Stomach (tissue), 8 donors: ENCODE measurements at regions not wholly inside any gene's neighbourhood (a gene's known extent, or its start where the extent isn't known, plus 50 kb on each side); places are given as distances from the start of the nearest gene placed in this dataset.
A peak's percentile ranks its signal among the peaks of the same experiment; 100 is the strongest.

ENCODE experiments used
- DNase-seq, 2 donors: peaks; one replicate each; pipeline versions ENCODE4 v3.0.0 to v3.0.0-alpha.2; 2013 to 2019
- H3K27ac ChIP-seq, 5 donors: fragments of 200-600 bp in 4 of 5; sonication (generic) in 4 of 5; one replicate each; pipeline ENCODE4 v1.5.1; 2013 to 2019; ENCODE audit warnings: mild to moderate bottlenecking in 1 of 5, moderate library complexity in 1 of 5
- H3K27me3 ChIP-seq, 3 donors: fragments of 200-600 bp; sonication (generic); one replicate each; pipeline ENCODE4 v1.5.1; 2017 to 2019; ENCODE audit warnings: mixed run types in 1 of 3
- H3K36me3 ChIP-seq, 4 donors: fragments of 200-600 bp; sonication (generic); 1 replicate in 3 of 4; 2 replicates in 1 of 4; pipeline ENCODE4 v1.5.1; 2016 to 2019
- H3K4me1 ChIP-seq, 4 donors: fragments of 200-600 bp; sonication (generic); one replicate each; pipeline ENCODE4 v1.5.1; 2016 to 2019
- H3K4me3 ChIP-seq, 4 donors: fragments of 200-600 bp; sonication (generic) in 3 of 4; one replicate each; pipeline ENCODE4 v1.5.1; 2016 to 2019; ENCODE audit warnings: mild to moderate bottlenecking in 1 of 4
- H3K9me3 ChIP-seq, 4 donors: fragments of 200-600 bp; sonication (generic); one replicate each; pipeline ENCODE4 v1.5.1; 2016 to 2019
- CTCF ChIP-seq, 7 experiments: fragments of 450-650 bp in 4 of 7; fragments of 200-600 bp in 3 of 7; sonication (generic) in 3 of 7; IDR thresholded peaks; one replicate each; pipeline ENCODE4 v1.5.1; 2016 to 2019; ENCODE audit warnings: antibody characterized with exemption in 7 of 7, control low read depth in 2 of 7, mild to moderate bottlenecking in 1 of 7
- EP300 ChIP-seq: sonication (generic); formaldehyde crosslinking; IDR thresholded peaks from one replicate; pipeline ENCODE4 v1.6.1; 2017; ENCODE audit warnings: antibody characterized with exemption
- POLR2A ChIP-seq, 4 donors: fragments of 450-650 bp; IDR thresholded peaks; one replicate each; pipeline ENCODE4 v1.6.1; 2016; ENCODE audit warnings: antibody characterized with exemption in 4 of 4, control low read depth in 2 of 4, mild to moderate bottlenecking in 1 of 4, moderate library complexity in 1 of 4
- POLR2AphosphoS5 ChIP-seq, 3 donors: sonication (generic); formaldehyde crosslinking; IDR thresholded peaks; one replicate each; pipeline ENCODE4 v1.6.1; 2016; ENCODE audit warnings: antibody characterized with exemption in 3 of 3
- WGBS, 5 donors: extraction: QIAGEN DNeasy Blood & Tissue Kit in 3 of 5; methylation state at CpG; one replicate each; pipeline versions ENCODE4 v1.1.5 to v1.1.7; 2013 to 2018; 5-methylcytosine and 5-hydroxymethylcytosine counted together
- intact Hi-C: fragments of 100-400 bp; cut with DNase I; formaldehyde crosslinking; loops from one replicate; pipeline ENCODE4 v1.15.1; 2023; ENCODE audit warnings: low total_unique reads
- donor health status: healthy with polysubstance abuse.
- donor health status: Bipolar disorder and iron deficiency.
- donor health status: healthy.

DNA sequence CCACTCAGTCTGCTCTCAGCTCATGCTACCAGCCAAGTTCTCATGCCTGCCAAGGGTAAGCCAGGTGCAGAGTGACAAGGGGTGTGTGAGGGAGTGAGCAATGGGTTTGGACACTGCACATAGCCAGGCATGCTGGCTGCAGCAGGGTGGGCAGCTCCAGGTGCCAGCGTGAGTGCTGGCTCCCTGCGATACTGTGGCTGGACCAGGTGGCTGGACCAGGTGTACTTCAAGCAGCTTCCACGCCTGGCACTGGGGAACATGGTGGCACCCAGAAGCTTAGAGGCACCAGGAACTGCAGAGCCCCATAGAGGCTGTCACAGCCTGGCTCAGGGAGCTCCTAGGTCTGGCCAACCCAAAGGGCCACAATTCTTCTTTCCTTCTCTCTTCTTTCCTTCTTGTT is 234.9 kb upstream of the GIMD1 start:
- DNase-seq = no peak
- intact Hi-C loops = no loop called here
- Histone ChIP-seq H3K4me3 (no peak overlapping the region), H3K4me1 (no peaks in the 10 kb centered on the region), H3K27me3 (no peaks in the 10 kb centered on the region), H3K27ac (no peak overlapping the region), H3K36me3 (no peaks in the 10 kb centered on the region), H3K9me3 (peaks cover 0 to 7% (median 2%) of the 10 kb centered on the region in 4 donors)
- TF ChIP-seq POLR2A (IDR thresholded peaks at IDR 0.05) (no peak), EP300 (no peak), POLR2AphosphoS5 (IDR thresholded peaks at IDR 0.05) (no peak), CTCF (IDR thresholded peaks at IDR 0.05) (no peak)
- WGBS, 5 donors = 88 to 100% (median 91%) methylated on average over 3 of the region's 3 CpGs; no CpG with 5 or more reads in 1 of the 5 donors

DNA sequence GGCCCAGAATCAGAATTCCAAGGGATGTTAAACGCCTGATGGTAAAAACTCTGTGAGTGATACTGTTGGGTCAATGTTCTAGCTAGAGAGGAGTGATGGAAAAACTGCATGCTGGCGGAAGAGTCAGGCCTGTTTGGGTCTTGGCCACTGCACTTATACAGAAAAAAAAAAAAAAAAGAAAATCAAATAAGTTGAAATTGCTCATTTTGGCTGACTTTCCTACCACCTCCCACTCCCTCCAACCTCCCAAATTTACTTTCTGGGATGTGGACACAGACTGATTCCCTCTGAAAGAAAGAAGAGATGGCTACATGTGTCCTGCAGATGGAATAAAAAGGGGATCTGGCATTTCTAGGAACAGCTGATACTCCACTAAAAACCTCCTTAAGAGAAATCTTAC is 234.1 kb upstream of the GIMD1 start:
- peak in 1 of 2 donors; percentile 46 for DNase-seq
- no peaks in the 10 kb centered on the region for H3K36me3 ChIP-seq
- H3K4me3 ChIP-seq = no peak overlapping the region
- H3K27ac ChIP-seq = no peak overlapping the region
- 58 to 94% (median 74%) methylated on average over 2 of the region's 2 CpGs for WGBS, 5 donors
- peaks cover 0 to 7% (median 2%) of the 10 kb centered on the region in 4 donors for H3K9me3 ChIP-seq
- intact Hi-C loops = no loop called here
- no peaks in the 10 kb centered on the region for H3K4me1 ChIP-seq
- H3K27me3 ChIP-seq = no peaks in the 10 kb centered on the region
- no peak for TF ChIP-seq POLR2A (IDR thresholded peaks at IDR 0.05)
- no peak for TF ChIP-seq EP300
- no peak for TF ChIP-seq POLR2AphosphoS5 (IDR thresholded peaks at IDR 0.05)
- TF ChIP-seq CTCF (IDR thresholded peaks at IDR 0.05) = no peak

DNA sequence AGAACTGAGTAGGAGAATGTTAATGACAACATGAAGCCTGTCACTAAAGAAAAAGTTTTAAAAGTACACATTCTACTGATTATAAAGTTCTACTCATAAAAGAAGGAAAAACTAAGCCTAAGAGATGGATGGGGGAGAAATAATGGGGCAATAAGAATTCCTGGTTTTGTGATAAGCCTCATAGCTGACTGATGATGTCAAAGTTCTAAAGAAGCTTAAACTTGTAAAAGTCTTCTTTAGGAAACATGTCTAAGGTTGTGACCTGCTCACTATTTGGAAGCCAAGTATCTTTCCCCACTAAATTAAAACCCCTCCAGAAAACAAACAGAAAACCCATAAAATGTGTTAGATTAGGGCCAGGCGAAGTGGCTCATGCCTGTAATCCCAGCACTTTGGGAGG is 232.9 kb upstream of the GIMD1 start:
- intact Hi-C loops = no loop called here
- no peak for TF ChIP-seq POLR2A (IDR thresholded peaks at IDR 0.05)
- TF ChIP-seq CTCF (IDR thresholded peaks at IDR 0.05) = no peak
- TF ChIP-seq EP300 = no peak
- no peak for TF ChIP-seq POLR2AphosphoS5 (IDR thresholded peaks at IDR 0.05)
- 50 to 70% (median 61%) methylated on average over 1 of the region's 1 CpG for WGBS, 5 donors

GRCh38 chr4:106595906-106596305 is 227.3 kb upstream of the GIMD1 start:
- Histone ChIP-seq H3K27ac (no peak overlapping the region), H3K36me3 (no peaks in the 10 kb centered on the region)

More for the DNA sequence above, 232.9 kb upstream of the GIMD1 start:
- DNase-seq = no peak
- Histone ChIP-seq H3K36me3 (no peaks in the 10 kb centered on the region), H3K4me3 (no peak overlapping the region), H3K27me3 (no peaks in the 10 kb centered on the region), H3K4me1 (no peaks in the 10 kb centered on the region), H3K27ac (no peak overlapping the region), H3K9me3 (peaks cover 0 to 7% (median 2%) of the 10 kb centered on the region in 4 donors)

More at GRCh38 chr4:106595906-106596305, 227.3 kb upstream of the GIMD1 start:
- WGBS, 5 donors = 62 to 76% (median 74%) methylated on average over 1 of the region's 1 CpG
- H3K27me3 ChIP-seq = no peaks in the 10 kb centered on the region
- no peak overlapping the region for H3K4me3 ChIP-seq
- H3K9me3 ChIP-seq = no peaks in the 10 kb centered on the region
- TF ChIP-seq POLR2AphosphoS5 (IDR thresholded peaks at IDR 0.05) = no peak
- TF ChIP-seq CTCF (IDR thresholded peaks at IDR 0.05) = no peak
- TF ChIP-seq POLR2A (IDR thresholded peaks at IDR 0.05) = no peak
- no peak for TF ChIP-seq EP300
- intact Hi-C loops = no loop called here
- no peak for DNase-seq
- no peaks in the 10 kb centered on the region for H3K4me1 ChIP-seq
